ENCODE measurements at regions not wholly inside any gene's neighbourhood (a gene's known extent, or its start where the extent isn't known, plus 50 kb on each side); places are given as distances from the start of the nearest gene placed in this dataset.

DNA sequence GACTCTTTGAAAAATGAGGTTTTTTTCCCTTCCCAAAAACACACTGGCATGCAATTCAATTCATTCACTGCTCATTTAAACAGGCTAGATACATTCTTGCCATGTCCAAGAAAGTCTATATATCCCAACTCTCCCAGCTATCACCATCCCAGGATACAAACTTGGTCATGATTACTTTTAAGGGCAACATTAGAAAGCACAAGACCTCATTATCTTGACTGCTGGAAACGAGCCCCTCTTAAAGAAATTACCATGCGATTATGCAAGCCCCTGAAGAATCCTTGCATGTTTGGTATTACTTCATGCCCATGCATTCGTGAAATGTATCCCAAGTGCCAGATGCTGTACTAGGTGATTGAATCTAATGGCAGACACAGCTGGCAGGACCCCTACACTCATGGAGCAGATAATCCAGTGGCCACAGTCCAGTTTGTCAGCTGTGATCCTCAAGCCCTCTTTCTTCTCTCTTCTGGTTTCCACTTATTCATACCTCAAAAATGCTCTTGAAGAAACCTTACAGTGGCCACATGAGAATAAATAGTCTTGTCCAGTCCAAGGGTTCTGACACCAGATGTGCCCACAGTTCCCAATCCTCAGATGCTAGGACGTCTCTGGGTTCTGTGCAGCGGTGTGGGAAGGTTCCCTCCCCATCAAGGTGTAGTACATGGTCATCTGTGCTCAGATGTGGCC, 103.7 kb upstream of the HABP2 start:
- TF ChIP-seq, protein P1, sequence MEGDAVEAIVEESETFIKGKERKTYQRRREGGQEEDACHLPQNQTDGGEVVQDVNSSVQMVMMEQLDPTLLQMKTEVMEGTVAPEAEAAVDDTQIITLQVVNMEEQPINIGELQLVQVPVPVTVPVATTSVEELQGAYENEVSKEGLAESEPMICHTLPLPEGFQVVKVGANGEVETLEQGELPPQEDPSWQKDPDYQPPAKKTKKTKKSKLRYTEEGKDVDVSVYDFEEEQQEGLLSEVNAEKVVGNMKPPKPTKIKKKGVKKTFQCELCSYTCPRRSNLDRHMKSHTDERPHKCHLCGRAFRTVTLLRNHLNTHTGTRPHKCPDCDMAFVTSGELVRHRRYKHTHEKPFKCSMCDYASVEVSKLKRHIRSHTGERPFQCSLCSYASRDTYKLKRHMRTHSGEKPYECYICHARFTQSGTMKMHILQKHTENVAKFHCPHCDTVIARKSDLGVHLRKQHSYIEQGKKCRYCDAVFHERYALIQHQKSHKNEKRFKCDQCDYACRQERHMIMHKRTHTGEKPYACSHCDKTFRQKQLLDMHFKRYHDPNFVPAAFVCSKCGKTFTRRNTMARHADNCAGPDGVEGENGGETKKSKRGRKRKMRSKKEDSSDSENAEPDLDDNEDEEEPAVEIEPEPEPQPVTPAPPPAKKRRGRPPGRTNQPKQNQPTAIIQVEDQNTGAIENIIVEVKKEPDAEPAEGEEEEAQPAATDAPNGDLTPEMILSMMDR (IDR thresholded peaks at IDR 0.05) = no peak
- TF ChIP-seq POLR2A (IDR thresholded peaks at IDR 0.05) = no peak
